Epithelial cell of proximal tubule (primary cell): ENCODE measurements at regions not wholly inside any gene's neighbourhood (a gene's known extent, or its start where the extent isn't known, plus 50 kb on each side); places are given as distances from the start of the nearest gene placed in this dataset.
"Not testable (repeated sequence)": the region's sequence is repeated elsewhere in the genome, so short reads cannot be mapped to it uniquely, and the experiment has no call there.

Source experiments
- DNase-seq: peaks from one replicate; pipeline ENCODE4 v3.0.0-alpha.2; 2011; ENCODE audit warnings: low read depth
- H3K4me3 ChIP-seq: 2 replicates; pipeline ENCODE4 v1.5.1; 2011; ENCODE audit warnings: low read depth, mild to moderate bottlenecking, low read length
- TF ChIP-seq, protein P1 (sequence below): conservative IDR thresholded peaks from 2 replicates; pipeline ENCODE4 v1.5.1; 2012; ENCODE audit warnings: low read depth, mild to moderate bottlenecking, low read length

- no peak for DNase-seq
- TF ChIP-seq, protein P1, sequence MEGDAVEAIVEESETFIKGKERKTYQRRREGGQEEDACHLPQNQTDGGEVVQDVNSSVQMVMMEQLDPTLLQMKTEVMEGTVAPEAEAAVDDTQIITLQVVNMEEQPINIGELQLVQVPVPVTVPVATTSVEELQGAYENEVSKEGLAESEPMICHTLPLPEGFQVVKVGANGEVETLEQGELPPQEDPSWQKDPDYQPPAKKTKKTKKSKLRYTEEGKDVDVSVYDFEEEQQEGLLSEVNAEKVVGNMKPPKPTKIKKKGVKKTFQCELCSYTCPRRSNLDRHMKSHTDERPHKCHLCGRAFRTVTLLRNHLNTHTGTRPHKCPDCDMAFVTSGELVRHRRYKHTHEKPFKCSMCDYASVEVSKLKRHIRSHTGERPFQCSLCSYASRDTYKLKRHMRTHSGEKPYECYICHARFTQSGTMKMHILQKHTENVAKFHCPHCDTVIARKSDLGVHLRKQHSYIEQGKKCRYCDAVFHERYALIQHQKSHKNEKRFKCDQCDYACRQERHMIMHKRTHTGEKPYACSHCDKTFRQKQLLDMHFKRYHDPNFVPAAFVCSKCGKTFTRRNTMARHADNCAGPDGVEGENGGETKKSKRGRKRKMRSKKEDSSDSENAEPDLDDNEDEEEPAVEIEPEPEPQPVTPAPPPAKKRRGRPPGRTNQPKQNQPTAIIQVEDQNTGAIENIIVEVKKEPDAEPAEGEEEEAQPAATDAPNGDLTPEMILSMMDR, result no peak
- no peak overlapping the region for H3K4me3 ChIP-seq
These were observed 314.3 kb downstream of the BRD1 start for GRCh38 chr22:49513358-49513851.

- H3K4me3 ChIP-seq, result no peak overlapping the region
- TF ChIP-seq, protein P1, result no peak
- DNase-seq, result no peak
These were observed 315.0 kb downstream of the BRD1 start for GRCh38 chr22:49512487-49513165.

GRCh38 chr22:49511393-49512189 is 316.1 kb downstream of the BRD1 start:
- not testable (repeated sequence) for H3K4me3 ChIP-seq, DNase-seq

- DNase-seq, result no peak
- TF ChIP-seq, protein P1, result no peak
- H3K4me3 ChIP-seq, result no peak overlapping the region
These were observed 317.0 kb downstream of the BRD1 start for GRCh38 chr22:49510718-49511117.

DNA sequence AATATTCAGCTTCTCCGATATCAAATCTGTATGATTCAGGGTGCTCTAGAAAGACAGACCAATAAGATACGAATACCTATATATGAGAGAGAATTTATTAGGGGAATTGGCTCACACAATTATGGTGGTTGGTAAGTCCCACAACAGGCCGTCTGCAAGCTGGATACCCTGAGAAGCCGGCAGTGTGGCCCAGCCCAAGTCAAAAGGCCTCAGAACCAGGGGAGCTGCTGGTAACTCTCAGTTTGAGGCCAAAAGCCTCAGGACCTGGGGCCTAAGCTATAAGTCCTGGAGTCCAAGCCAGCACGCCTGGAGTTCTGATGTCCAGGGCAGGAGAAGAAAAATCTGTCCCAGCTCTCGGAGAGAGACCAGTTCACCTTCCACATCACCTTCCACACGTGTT is 318.7 kb downstream of the BRD1 start:
- no peak for DNase-seq
- TF ChIP-seq, protein P1, result no peak
- no peak overlapping the region for H3K4me3 ChIP-seq

GRCh38 chr22:49508561-49508960 is 319.1 kb downstream of the BRD1 start:
- H3K4me3 ChIP-seq, result no peak overlapping the region
- no peak for DNase-seq
- TF ChIP-seq, protein P1, result no peak

DNA sequence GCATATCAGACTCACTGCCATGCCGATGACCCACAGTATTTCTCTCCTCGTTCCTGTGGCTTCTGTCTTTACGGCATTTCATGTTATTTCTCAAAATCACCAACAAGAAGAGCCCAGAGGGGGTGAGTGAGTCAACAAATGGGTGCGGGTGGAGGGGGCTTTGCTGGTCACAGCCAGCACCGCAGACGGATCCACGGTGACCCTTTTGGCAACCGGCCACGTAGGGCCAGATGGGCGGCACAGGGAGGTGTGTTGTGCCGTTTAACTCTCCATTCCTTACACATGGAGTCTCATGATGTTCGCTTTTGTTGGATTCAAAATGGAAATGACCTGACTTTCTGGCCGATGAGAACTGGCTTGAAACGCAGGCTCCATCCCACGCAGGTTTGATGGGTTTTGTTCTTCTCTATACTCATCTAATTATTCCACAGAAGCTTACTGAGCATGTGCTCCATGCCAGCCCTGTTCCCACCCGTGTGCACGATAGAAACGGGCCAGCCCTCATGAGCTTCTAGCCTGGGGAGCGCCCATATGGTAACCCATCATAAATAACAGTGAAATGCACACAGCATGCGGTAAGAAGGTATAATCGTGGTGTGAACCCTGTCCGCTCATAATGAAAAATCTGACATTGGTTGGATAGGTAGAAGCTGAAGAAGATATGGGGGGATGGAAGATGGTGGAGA is 319.9 kb downstream of the BRD1 start:
- no peak overlapping the region for H3K4me3 ChIP-seq
- DNase-seq, result no peak
- TF ChIP-seq, protein P1, result no peak
